GM08714 (cell line): ENCODE measurements at regions not wholly inside any gene's neighbourhood (a gene's known extent, or its start where the extent isn't known, plus 50 kb on each side); places are given as distances from the start of the nearest gene placed in this dataset.
A peak's percentile ranks its signal among the peaks of the same experiment; 100 is the strongest.
"Not testable (repeated sequence)": the region's sequence is repeated elsewhere in the genome, so short reads cannot be mapped to it uniquely, and the experiment has no call there.

Experiments used
- H3K4me3 ChIP-seq: fragments of 200-500 bp; sonication (Bioruptor generic); 2 replicates; pipeline ENCODE4 v1.5.1; 2014; ENCODE audit warnings: mild to moderate bottlenecking, low read length, inconsistent platforms
- ZNF274 ChIP-seq: IDR thresholded peaks from 2 replicates; pipeline ENCODE4 v1.6.1; 2012; ENCODE audit warnings: mild to moderate bottlenecking, low read depth, low read length

GRCh38 chr1:203401199-203401877, 50.4 kb upstream of the FMOD start:
- H3K4me3 ChIP-seq, result no peak overlapping the region
- no peak for TF ChIP-seq ZNF274

- H3K4me3 ChIP-seq, result no peak overlapping the region
- TF ChIP-seq ZNF274, result no peak
These were observed 51.2 kb upstream of the FMOD start for GRCh38 chr1:203402152-203402551.

- no peak overlapping the region for H3K4me3 ChIP-seq
- TF ChIP-seq ZNF274, result no peak
These were observed 51.9 kb upstream of the FMOD start for GRCh38 chr1:203402629-203403337.

- H3K4me3 ChIP-seq, result no peak overlapping the region
- no peak for TF ChIP-seq ZNF274
These were observed 52.7 kb upstream of the FMOD start for GRCh38 chr1:203403586-203403985.

GRCh38 chr1:203404546-203404945, 53.6 kb upstream of the FMOD start:
- no peak for TF ChIP-seq ZNF274
- no peak overlapping the region for H3K4me3 ChIP-seq

GRCh38 chr1:203405703-203406438, 54.9 kb upstream of the FMOD start:
- H3K4me3 ChIP-seq, result no peak overlapping the region
- no peak for TF ChIP-seq ZNF274

- H3K4me3 ChIP-seq, result no peak overlapping the region
- no peak for TF ChIP-seq ZNF274
These were observed 55.6 kb upstream of the FMOD start for GRCh38 chr1:203406446-203407045.

- TF ChIP-seq ZNF274, result no peak
- H3K4me3 ChIP-seq, result no peak overlapping the region
These were observed 56.4 kb upstream of the FMOD start for GRCh38 chr1:203407296-203407695.

GRCh38 chr1:203408486-203409481, 57.9 kb upstream of the FMOD start:
- no peak overlapping the region for H3K4me3 ChIP-seq
- 0 out of 2 replicates have a peak, but pooled peaks have one; percentile 5 for TF ChIP-seq ZNF274

GRCh38 chr1:203410182-203410900, 59.4 kb upstream of the FMOD start:
- no peak overlapping the region for H3K4me3 ChIP-seq
- no peak for TF ChIP-seq ZNF274

GRCh38 chr1:203411431-203411830, 60.5 kb upstream of the FMOD start:
- not testable (repeated sequence) for H3K4me3 ChIP-seq

- no peak overlapping the region for H3K4me3 ChIP-seq
- TF ChIP-seq ZNF274, result no peak
These were observed 56.0 kb upstream of the PRELP start for GRCh38 chr1:203419558-203419957.

- H3K4me3 ChIP-seq, result no peak overlapping the region
- no peak for TF ChIP-seq ZNF274
These were observed 55.3 kb upstream of the PRELP start for GRCh38 chr1:203420263-203420662.
